GM10266 (cell line): ENCODE measurements at regions not wholly inside any gene's neighbourhood (a gene's known extent, or its start where the extent isn't known, plus 50 kb on each side); places are given as distances from the start of the nearest gene placed in this dataset.

ENCODE experiments used
- DNase-seq: peaks from one replicate; pipeline ENCODE4 v3.0.0; 2012; ENCODE audit errors: extremely low spot score
- CTCF ChIP-seq: IDR thresholded peaks from 2 replicates; pipeline ENCODE4 v1.5.1; 2012; ENCODE audit warnings: mild to moderate bottlenecking, low read depth; ENCODE audit not compliant: control insufficient read depth, insufficient read depth; ENCODE audit errors: missing control alignments

GRCh38 chr10:131766096-131766495 lies 134.7 kb upstream of the PPP2R2D start:
- DNase-seq = no peak
- TF ChIP-seq CTCF = no peak

GRCh38 chr10:131767716-131768115 lies 133.1 kb upstream of the PPP2R2D start:
- DNase-seq = no peak

GRCh38 chr10:131769571-131770410 lies 131.0 kb upstream of the PPP2R2D start:
- DNase-seq = no peak
- TF ChIP-seq CTCF = no peak

More at GRCh38 chr10:131767716-131768115, 133.1 kb upstream of the PPP2R2D start:
- TF ChIP-seq CTCF = no peak

- no peak for TF ChIP-seq CTCF
- no peak for DNase-seq
Observed at GRCh38 chr10:131770946-131771633, 129.7 kb upstream of the PPP2R2D start.

GRCh38 chr10:131771634-131772358 lies 129.0 kb upstream of the PPP2R2D start:
- no peak for DNase-seq
- TF ChIP-seq CTCF = no peak

GRCh38 chr10:131772441-131772840 lies 128.4 kb upstream of the PPP2R2D start:
- DNase-seq = no peak
- no peak for TF ChIP-seq CTCF
